Right renal cortex interstitium (tissue), 3 donors: ENCODE measurements at regions not wholly inside any gene's neighbourhood (a gene's known extent, or its start where the extent isn't known, plus 50 kb on each side); places are given as distances from the start of the nearest gene placed in this dataset.

ENCODE experiments used
- DNase-seq, 3 donors: peaks; one replicate each; pipeline ENCODE4 v3.0.0-alpha.2; 2013; ENCODE audit warnings: low read depth in 3 of 3, low spot score in 2 of 3

GRCh38 chr6:12379181-12379580 lies 89.0 kb downstream of the EDN1 start:
- DNase-seq = no peak

DNA sequence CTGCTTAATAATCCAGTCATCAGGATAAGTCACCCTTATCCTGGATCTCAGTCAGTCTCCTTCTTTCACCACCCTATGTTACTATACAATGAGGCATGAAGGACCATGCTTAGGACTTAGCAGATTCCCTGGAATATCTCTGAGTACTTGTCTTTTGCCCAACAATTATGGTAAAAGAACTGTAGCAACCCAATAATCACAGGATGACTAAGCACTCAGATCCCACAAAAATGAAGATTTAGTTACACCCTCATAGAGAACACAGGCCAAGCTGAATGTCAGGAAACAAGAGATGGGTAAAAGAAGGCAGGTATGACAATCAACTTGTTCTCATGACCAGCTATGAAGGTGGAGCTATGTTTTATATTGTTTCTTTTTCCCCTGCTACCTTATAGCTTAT lies 91.4 kb downstream of the EDN1 start:
- no peak for DNase-seq

DNA sequence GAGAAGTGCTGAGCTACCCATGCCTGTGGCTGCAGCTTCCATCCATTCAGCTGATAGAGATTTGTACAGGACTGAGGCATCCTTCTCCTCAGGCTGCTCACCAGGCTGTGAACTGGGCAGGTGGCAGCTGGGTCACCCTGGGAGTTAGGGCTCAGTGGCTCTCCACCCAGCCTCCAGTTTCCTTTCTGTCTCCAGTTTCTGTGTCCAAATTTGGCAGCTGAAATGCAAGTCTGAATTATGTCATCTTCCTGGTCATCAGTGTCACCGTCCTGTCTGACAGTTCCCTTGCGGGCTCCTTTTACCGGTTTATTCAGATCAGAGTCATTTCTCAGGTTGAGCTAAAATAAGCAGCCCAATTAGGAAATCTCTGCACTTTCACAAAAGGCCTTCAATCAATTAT lies 93.3 kb downstream of the EDN1 start:
- DNase-seq = no peak

GRCh38 chr6:12384357-12384912 lies 94.3 kb downstream of the EDN1 start:
- DNase-seq = no peak

GRCh38 chr6:12385316-12385715 lies 95.2 kb downstream of the EDN1 start:
- DNase-seq = no peak

GRCh38 chr6:12386816-12387215 lies 96.7 kb downstream of the EDN1 start:
- DNase-seq = no peak

- DNase-seq = no peak
Measured at GRCh38 chr6:12391472-12391871, 101.3 kb downstream of the EDN1 start.

GRCh38 chr6:12392490-12392889 lies 102.3 kb downstream of the EDN1 start:
- DNase-seq = no peak

DNA sequence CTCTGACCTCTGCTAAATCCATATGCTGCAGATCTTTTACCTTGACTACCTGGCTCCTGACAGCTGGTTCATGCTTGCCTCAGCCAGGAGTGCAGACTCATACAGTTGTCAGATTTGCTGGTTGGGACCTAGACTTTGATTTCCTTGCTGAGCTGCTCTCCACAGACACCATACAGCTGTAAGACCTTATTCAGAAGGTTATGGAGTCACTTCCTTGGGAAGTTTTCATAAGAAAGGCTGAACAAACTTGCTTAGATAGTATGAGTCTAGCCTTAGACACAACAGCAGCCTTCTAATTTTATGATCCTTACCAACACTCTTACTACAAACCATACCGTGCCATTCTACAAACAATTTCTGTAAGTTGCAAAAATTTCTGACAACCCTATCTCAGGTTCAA lies 102.9 kb downstream of the EDN1 start:
- DNase-seq = no peak

DNA sequence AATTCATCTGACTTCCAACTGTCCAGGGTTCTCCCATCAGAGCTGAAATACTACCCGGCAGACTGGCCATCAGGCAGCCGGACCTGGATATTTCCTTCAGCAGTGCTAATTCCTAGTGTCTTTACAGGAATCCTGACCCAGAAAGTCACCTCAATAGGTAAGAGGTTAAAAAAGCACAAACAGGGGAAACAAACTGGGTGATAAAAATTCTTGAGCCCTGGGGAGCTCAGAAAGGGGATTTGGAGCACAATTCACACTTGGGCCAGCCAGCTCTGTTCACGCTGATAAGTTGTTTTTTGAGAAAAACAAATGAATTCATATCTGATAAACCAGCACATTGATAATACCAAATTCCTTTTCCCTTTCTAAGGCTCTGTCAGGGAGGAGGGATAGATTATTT lies 104.0 kb downstream of the EDN1 start:
- DNase-seq = no peak

GRCh38 chr6:12395898-12396297 lies 105.7 kb downstream of the EDN1 start:
- DNase-seq = no peak

- no peak for DNase-seq
Measured at GRCh38 chr6:12401200-12401599, 111.0 kb downstream of the EDN1 start.

GRCh38 chr6:12403201-12403826 lies 113.2 kb downstream of the EDN1 start:
- DNase-seq = no peak

- DNase-seq = no peak
Measured at GRCh38 chr6:12403947-12404647, 113.9 kb downstream of the EDN1 start.

DNA sequence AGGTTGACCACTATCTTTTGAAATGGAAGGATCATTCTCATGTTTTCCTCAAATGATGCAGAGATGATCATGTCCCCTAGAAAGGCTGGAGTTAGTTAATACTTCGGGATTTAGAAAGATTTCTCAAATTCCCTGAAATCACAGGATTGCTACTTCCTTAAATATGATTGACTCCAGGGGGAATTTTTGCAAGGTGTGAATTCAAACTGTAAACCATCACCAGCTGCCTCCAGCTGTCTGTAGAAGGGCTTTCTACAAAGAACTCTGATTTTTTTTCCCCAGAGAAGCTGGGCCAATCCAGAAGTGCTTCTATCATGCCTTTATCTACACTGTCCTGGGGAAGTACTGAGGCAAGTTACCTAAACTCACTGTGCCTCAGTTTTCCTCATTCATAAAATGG lies 114.5 kb downstream of the EDN1 start:
- no peak for DNase-seq

DNA sequence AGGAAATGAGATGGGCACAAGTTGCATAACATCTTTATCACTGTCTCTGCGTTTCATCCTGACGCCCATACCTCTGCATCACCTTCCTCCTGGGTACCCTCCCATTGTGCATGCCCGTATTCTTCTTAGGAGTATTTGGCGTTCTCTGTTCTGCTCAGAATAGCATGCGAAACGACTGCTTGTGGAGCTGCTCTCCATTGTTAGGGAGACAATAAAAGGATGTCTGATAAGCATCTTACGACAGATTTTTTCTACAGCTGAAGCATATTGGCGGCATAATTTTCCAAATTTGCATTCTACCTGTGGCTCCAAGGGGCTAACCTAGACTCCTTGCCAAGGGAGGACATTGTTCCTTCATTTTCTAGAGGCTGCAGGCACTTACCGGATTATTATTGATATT lies 118.6 kb downstream of the EDN1 start:
- no peak for DNase-seq

DNA sequence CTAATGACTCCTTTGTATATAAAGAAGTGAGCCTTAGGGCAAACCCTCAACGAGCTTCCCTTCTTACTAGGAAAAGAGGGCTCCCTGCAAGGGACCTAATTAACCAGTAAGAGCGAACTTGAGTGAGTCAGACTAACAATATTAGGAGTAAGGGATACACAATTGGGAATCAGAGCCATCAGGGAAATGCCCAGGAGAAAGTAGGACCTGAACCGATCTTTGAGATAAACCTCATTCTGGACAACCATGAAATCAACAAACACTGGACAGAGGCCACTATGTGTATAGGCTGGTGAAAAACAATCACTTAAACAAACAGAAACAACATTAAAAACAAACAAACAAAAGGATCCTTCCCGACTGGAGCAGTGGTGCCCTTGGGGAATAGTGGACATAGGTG lies 120.8 kb downstream of the EDN1 start:
- DNase-seq = no peak

DNA sequence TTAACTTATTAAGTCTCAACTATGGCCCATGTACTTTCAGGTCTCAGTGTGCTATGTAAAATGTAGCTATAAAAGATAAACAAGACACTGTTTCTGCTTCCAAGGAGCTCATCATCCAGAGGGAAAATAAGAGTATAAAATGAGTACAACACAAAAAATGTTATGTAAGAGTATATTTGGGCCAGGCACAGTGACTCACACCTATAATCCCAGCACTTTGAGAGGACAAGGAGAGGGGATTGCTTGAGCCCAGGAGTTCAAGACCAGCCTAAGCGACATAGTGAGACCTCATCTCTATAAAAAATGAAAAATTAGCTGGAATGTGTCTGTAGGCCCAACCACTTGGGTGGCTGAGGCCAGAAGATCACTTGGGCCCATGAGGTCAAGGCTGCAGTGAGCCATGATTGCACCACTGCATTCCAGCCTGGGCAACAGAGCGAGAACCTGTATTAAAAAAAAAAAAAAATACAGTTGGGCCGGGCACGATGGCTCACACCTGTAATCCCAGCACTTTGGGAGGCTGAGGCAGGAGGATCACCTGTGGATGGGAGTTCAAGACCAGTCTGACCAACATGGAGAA lies 124.0 kb downstream of the EDN1 start:
- no peak for DNase-seq

DNA sequence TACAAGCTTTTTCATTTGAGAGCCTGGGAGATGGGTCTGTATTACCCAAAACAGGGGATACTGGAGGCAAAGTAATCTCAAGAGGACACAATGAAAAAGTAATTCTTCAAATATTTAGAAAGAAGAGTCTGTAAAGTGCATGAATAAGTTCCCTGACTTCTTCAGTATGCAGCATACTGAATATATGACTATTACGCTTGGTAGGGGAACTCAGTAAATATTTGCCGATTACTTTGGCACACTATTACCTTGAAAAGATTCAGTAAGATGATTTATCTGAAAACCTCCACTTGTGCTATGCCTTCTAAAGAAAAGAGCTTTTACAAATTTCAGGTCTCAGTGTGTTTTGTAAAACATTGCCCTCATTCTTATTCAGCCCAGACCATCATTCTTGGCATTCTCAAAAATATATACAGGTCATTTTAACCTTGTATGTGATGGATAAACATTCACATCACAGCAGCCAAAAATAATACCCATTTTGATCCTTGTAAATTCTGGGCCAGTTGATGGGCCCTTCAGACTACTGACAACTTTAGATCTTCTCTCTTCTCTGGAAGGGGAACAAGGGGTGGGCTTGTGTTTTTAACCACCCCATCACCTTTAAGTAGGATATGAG lies 125.9 kb downstream of the EDN1 start:
- no peak for DNase-seq

DNA sequence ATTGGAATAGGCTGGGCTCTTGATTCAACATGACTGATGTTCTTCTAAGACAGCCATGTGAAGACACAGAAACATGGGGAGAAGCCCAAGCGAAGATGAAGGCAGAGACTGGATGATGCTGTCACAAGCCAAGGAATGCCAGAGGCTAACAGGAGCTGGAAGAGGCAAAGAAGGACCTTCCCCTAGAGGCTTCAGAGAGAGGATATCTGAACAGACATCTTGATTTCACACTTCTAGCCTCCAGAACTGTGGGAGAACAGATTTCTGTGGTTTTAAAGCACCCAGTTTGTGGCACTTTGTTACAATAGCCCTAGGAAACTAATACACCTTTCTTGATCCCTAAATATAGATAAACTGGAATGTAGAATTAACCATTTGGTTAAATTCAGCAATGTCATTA lies 127.0 kb downstream of the EDN1 start:
- DNase-seq = no peak

- DNase-seq = no peak
Measured at GRCh38 chr6:12418946-12419345, 128.8 kb downstream of the EDN1 start.
